GM19025 (cell line): ENCODE measurements at regions not wholly inside any gene's neighbourhood (a gene's known extent, or its start where the extent isn't known, plus 50 kb on each side); places are given as distances from the start of the nearest gene placed in this dataset.
"Not testable (repeated sequence)": the region's sequence is repeated elsewhere in the genome, so short reads cannot be mapped to it uniquely, and the experiment has no call there.

Source experiments
- ATAC-seq: cut with Tn5 transposase; IDR thresholded peaks from one replicate; pipeline ENCODE4 v1.9.1; 2021; ENCODE audit warnings: mild to moderate bottlenecking, low read depth, moderate library complexity; ENCODE audit not compliant: unreplicated experiment

- no peak for ATAC-seq
Measured at GRCh38 chr4:110424144-110424543, 51.8 kb upstream of the ENPEP start.

GRCh38 chr4:110418641-110419040, 57.3 kb upstream of the ENPEP start:
- ATAC-seq, result no peak

GRCh38 chr4:110417136-110417535, 58.8 kb upstream of the ENPEP start:
- ATAC-seq, result no peak

- ATAC-seq, result no peak
Measured at GRCh38 chr4:110415478-110415877, 60.5 kb upstream of the ENPEP start.

GRCh38 chr4:110415041-110415440, 60.9 kb upstream of the ENPEP start:
- ATAC-seq, result no peak

DNA sequence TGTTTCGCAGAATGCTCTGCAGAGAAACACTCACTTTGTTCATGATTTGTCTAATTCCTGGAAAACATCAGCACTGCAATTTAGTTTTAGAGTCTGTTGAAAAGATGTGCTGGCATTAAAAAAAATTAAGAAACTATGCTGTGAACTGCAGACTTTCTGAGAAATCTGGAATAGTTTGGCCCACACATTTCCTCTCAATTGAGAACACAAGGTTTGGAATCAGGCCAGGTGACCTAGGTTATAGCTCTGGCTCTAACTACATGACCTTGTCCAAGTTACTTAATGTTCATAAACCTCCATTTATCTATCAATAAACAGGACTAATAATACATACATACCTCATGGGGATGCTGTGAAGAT, 61.4 kb upstream of the ENPEP start:
- no peak for ATAC-seq

GRCh38 chr4:110413807-110414560, 62.0 kb upstream of the ENPEP start:
- not testable (repeated sequence) for ATAC-seq

DNA sequence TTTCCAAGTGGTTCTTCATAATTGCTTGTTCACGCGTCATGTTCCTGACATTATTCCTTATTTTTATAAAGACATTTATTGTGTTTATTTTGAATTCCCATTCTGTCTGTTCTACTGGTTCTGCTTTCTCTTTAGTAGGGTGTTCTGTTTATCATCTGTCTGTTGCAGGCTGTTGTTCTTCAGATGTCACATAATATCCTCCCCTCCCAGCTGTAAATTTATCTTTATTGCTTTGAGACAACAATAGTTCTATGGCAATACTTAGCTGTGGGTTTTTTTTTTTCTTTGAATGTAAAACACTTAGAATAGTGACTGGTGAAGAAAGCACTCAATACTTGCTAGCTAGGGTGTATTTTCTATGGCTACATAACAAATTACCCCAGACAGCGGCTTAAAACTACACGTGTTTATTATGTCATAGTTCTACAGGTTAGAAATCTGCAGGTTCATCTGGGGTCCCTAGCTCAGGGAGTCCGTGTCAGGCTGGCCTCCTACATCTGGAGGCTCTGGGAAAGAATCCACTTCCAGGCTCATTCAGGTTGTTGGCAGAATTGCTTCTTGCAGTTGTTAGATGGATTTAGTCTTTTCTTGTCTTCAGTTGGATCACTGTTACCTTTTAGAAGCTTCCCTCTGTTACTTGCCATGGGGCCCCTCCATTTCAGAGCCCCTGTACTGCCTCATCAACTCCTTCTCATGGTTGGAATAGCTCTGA, 63.4 kb upstream of the ENPEP start:
- ATAC-seq, result no peak

DNA sequence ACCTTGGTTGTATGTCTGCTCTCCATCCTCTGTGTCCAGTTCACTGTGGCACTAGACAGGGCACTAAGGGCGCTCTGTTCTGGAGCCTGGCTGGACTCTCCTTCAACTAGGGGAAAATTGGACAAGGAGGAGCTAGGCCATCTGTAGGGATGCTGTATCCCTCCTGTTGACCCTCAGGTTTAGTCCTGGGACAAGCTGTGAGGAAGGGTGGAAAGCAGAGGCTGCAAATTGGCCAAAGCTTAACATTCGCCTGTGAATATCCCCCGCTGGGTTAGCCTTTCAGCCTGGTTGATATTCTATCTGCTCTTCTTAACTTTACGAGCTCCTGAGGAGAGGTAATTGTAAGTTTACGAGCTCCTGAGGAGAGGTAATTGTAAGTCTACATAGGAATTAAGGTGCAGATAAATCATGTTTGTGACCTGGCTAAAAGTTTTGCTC, 64.4 kb upstream of the ENPEP start:
- no peak for ATAC-seq

DNA sequence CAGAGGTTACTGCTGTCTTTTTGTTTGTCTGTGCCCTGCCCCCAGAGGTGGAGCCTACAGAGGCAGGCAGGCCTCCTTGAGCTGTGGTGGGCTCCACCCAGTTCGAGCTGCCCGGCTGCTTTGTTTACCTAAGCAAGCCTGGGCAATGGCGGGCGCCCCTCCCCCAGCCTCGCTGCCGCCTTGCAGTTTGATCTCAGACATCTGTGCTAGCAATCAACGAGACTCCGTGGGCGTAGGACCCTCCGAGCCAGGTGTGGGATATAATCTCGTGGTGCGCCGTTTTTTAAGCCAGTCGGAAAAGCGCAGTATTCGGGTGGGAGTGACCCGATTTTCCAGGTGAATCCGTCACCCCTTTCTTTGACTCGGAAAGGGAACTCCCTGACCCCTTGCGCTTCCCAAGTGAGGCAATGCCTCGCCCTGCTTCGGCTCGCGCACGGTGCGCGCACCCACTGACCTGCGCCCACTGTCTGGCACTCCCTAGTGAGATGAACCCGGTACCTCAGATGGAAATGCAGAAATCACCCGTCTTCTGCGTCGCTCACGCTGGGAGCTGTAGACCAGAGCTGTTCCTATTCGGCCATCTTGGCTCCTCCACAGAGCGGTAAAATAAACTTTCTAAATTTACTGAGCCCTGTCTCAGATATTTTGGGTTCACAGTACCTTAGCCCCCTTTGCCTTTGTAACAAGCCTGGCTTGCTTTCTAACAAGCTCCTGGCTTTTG, 64.9 kb upstream of the ENPEP start:
- ATAC-seq, result not testable (repeated sequence)

GRCh38 chr4:110400086-110400485, 75.9 kb upstream of the ENPEP start:
- no peak for ATAC-seq

- ATAC-seq, result not testable (repeated sequence)
Measured at GRCh38 chr4:110399046-110399445, 76.9 kb upstream of the ENPEP start.

- ATAC-seq, result no peak
Measured at GRCh38 chr4:110396963-110397362, 79.0 kb upstream of the ENPEP start.

- no peak for ATAC-seq
Measured at GRCh38 chr4:110395421-110395820, 80.5 kb upstream of the ENPEP start.

DNA sequence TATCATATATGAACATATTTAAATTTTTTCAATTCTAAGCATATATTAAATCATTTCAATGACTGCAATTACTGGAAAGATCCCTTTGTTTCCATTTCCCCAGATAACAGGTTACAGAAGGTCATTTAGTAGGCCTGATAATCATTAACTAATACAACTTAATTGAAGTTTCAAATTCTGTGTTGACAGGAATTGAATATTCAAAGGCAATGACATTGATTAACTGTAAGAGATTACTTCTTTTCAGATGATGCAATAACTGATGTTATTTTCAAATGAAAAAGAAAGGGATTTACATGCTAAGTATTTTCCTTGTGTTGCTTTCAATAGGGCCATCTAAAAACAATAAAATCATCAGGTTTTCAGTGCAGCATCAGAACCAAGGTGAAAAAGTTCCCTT, 81.1 kb upstream of the ENPEP start:
- no peak for ATAC-seq

DNA sequence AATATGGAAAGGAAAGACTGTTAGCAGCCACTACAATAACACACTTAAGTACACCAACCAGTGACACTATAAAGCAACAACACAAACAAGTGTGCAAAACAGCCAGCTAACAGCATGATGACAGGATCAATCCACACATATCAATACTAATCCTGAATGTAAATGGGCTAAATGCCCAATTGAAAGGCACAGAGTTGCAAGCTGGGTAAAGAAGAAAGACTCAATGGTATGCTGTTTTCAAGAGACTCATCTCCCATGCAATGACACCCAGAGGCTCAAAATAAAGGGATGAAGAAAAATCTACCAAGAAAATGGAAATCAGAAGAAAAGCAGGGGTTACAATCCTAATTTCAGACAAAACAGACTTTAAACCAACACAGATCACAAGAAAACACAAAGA, 94.2 kb upstream of the ENPEP start:
- ATAC-seq, result no peak

DNA sequence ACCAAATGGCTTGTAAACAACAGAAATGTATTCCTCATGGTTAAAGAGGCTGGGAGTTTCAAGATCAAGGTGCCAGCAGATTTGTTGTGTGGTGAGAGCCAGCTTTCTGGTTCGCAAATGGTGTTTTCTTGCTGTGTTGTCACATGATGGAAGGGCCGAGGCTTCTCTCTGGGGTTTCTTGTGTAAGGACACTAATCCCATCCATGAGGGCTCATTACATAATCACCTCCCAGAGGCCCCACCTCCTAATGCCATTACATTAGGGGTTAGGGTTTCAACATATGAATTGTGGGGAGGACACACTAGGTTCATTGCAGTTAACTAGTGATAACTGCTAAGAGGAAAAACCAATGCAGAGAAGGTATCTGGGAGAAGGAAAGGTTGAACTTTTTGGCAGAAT, 103.5 kb upstream of the ENPEP start:
- no peak for ATAC-seq

- ATAC-seq, result no peak
Measured at GRCh38 chr4:110371016-110371770, 104.8 kb upstream of the ENPEP start.

- no peak for ATAC-seq
Measured at GRCh38 chr4:110368409-110368808, 107.5 kb upstream of the ENPEP start.

GRCh38 chr4:110367156-110367555, 108.8 kb upstream of the ENPEP start:
- no peak for ATAC-seq

GRCh38 chr4:110365761-110366160, 110.2 kb upstream of the ENPEP start:
- no peak for ATAC-seq
